Cardiac muscle cell (in vitro differentiated cells and primary cell): ENCODE measurements at regions not wholly inside any gene's neighbourhood (a gene's known extent, or its start where the extent isn't known, plus 50 kb on each side); places are given as distances from the start of the nearest gene placed in this dataset.
A peak's percentile ranks its signal among the peaks of the same experiment; 100 is the strongest.
"Not testable (repeated sequence)": the region's sequence is repeated elsewhere in the genome, so short reads cannot be mapped to it uniquely, and the experiment has no call there.

Source experiments
- DNase-seq, 2 donors: peaks; one replicate each; pipeline versions ENCODE4 v3.0.0 to v3.0.0-alpha.2; 2010 to 2017; ENCODE audit warnings: low read depth in 1 of 2, low spot score in 1 of 2
- H3K27ac ChIP-seq: fragments of 200-600 bp; sonication (generic); 2 replicates; pipeline ENCODE4 v1.5.1; 2016
- H3K27me3 ChIP-seq: fragments of 200-600 bp; sonication (generic); 2 replicates; pipeline ENCODE4 v1.6.0; 2016; ENCODE audit warnings: control low read depth
- H3K36me3 ChIP-seq: fragments of 200-600 bp; sonication (generic); 2 replicates; pipeline ENCODE4 v1.5.1; 2016; ENCODE audit warnings: control low read depth
- H3K4me1 ChIP-seq: fragments of 200-600 bp; sonication (generic); 2 replicates; pipeline ENCODE4 v1.8.1; 2017; ENCODE audit warnings: low read depth, mild to moderate bottlenecking, mixed run types
- H3K4me3 ChIP-seq: fragments of 200-600 bp; sonication (generic); 2 replicates; pipeline ENCODE4 v1.5.1; 2016; ENCODE audit warnings: mild to moderate bottlenecking
- H3K9me3 ChIP-seq: fragments of 200-600 bp; sonication (generic); 2 replicates; pipeline ENCODE4 v1.5.1; 2017; ENCODE audit warnings: low read depth, mild to moderate bottlenecking, control low read depth
- TF ChIP-seq, protein P1 (sequence below): IDR thresholded peaks from 2 replicates; pipeline ENCODE4 v1.5.1; 2012; ENCODE audit warnings: low read depth, mild to moderate bottlenecking, low read length

DNA sequence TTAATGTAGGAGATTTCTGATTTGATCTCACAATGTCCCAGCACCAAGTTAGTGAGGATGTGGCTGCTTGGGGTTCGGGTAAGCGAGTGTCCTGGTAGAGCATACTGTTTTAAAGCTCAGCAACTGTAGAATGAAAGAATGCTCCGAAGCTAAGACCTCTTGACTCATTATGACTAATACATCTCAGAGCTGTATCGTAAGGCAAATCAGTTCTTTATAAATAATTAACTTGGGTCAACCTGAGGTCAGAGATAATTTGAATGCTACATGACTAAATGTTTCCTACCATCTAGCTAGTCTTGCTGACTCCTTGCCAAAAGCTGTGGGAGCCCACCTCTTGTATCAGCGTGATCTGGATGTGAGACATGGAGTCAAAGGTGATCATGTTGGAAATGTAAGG is 128.8 kb upstream of the PDE7B start:
- DNase-seq, result peak in 1 of 2 donors; percentile 71
- no peaks in the 10 kb centered on the region for H3K4me1 ChIP-seq
- no peaks in the 10 kb centered on the region for H3K27me3 ChIP-seq
- no peaks in the 10 kb centered on the region for H3K9me3 ChIP-seq
- H3K36me3 ChIP-seq, result no peaks in the 10 kb centered on the region
- TF ChIP-seq, protein P1, sequence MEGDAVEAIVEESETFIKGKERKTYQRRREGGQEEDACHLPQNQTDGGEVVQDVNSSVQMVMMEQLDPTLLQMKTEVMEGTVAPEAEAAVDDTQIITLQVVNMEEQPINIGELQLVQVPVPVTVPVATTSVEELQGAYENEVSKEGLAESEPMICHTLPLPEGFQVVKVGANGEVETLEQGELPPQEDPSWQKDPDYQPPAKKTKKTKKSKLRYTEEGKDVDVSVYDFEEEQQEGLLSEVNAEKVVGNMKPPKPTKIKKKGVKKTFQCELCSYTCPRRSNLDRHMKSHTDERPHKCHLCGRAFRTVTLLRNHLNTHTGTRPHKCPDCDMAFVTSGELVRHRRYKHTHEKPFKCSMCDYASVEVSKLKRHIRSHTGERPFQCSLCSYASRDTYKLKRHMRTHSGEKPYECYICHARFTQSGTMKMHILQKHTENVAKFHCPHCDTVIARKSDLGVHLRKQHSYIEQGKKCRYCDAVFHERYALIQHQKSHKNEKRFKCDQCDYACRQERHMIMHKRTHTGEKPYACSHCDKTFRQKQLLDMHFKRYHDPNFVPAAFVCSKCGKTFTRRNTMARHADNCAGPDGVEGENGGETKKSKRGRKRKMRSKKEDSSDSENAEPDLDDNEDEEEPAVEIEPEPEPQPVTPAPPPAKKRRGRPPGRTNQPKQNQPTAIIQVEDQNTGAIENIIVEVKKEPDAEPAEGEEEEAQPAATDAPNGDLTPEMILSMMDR, result no peak
- no peak overlapping the region for H3K4me3 ChIP-seq
- H3K27ac ChIP-seq, result no peak overlapping the region

DNA sequence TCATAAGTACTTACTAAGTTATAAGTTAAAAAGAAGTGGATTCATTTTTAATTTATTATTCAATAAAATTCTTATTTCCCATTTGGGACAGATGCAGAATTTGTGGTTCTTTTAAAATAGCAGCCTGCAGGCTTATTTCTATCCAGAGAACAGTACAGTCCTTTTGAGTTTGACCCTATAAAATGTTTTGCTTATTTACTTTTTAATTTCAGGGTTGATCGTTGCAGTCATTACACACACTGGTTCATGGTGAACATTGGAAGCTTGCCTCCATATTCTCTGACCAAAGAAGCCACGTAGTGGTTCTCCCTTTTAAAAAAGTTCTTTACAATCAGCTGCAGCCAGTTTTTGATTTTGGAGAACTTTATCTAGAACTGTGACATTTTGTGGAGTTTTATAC is 122.9 kb upstream of the PDE7B start:
- Histone ChIP-seq H3K27ac (no peak overlapping the region), H3K4me3 (no peak overlapping the region), H3K4me1 (no peaks in the 10 kb centered on the region), H3K9me3 (no peaks in the 10 kb centered on the region), H3K27me3 (no peaks in the 10 kb centered on the region), H3K36me3 (no peaks in the 10 kb centered on the region)
- TF ChIP-seq, protein P1, result no peak
- DNase-seq, result no peak

DNA sequence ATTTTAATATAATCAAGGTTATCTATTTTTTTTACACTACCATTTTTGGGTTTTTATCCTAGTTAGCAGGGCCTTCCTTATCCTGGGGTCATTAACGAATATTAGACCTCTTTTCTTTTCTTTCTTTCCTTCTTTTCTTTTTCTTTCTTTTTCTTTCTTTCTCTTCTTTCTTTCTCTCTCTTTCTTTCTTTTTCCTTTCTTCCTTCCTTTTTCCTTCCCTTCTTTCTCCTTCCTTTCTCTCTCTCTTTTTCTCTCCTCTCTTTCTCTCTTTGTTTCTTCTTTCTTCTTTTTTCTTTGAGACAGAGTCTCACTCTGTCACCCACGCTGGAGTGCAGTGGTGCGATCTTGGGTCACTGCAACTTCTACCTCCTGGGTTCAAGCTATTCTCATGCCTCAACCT is 120.4 kb upstream of the PDE7B start:
- H3K27ac ChIP-seq, result no peak overlapping the region
- H3K36me3 ChIP-seq, result no peaks in the 10 kb centered on the region
- TF ChIP-seq, protein P1, result no peak
- no peaks in the 10 kb centered on the region for H3K27me3 ChIP-seq
- H3K4me3 ChIP-seq, result no peak overlapping the region
- DNase-seq, result no peak
- H3K9me3 ChIP-seq, result no peaks in the 10 kb centered on the region
- H3K4me1 ChIP-seq, result no peaks in the 10 kb centered on the region

DNA sequence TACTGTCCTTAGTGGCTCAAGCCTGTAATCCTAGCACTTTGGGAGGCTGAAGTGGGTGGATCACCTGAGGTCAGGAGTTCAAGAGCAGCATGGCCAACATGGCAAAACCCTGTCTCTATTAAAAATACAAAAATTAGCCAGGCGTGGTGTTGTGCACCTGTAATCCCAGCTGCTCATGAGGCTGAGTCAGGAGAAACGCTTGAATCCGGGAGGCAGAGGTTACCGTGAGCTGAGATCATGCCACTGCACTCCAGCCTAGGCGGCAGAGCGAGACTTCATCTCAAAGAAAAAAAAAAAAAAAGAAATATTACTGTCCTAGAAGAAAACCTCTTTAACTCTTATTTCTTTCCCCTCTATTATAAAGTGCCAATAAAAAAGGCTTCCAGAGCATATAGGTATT is 115.2 kb upstream of the PDE7B start:
- not testable (repeated sequence) for H3K4me1 ChIP-seq, H3K4me3 ChIP-seq, DNase-seq, H3K36me3 ChIP-seq, H3K9me3 ChIP-seq, H3K27ac ChIP-seq, H3K27me3 ChIP-seq

DNA sequence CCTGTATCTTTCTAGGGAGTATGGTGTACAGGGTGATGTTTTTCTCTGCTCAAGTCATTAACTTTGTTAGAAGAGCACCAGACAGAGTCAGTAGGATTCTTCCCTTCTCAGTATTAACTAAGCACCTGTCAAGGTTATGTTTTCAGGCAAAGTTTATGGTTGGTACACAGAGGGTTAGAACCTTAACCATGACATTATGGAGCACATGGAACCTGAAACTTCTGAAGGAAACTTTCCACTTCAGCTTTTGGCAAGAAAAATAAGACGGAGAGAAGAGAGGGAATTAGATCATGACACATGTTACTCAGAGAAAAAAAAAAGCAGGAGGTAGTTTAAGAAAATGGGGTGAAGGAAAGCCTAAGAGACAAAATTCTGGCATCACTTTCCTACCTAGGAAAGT is 112.9 kb upstream of the PDE7B start:
- DNase-seq, result no peak
- no peak overlapping the region for H3K4me3 ChIP-seq
- no peak overlapping the region for H3K27ac ChIP-seq
- no peaks in the 10 kb centered on the region for H3K36me3 ChIP-seq
- H3K9me3 ChIP-seq, result no peaks in the 10 kb centered on the region
- no peaks in the 10 kb centered on the region for H3K4me1 ChIP-seq
- TF ChIP-seq, protein P1, result no peak
- no peaks in the 10 kb centered on the region for H3K27me3 ChIP-seq

DNA sequence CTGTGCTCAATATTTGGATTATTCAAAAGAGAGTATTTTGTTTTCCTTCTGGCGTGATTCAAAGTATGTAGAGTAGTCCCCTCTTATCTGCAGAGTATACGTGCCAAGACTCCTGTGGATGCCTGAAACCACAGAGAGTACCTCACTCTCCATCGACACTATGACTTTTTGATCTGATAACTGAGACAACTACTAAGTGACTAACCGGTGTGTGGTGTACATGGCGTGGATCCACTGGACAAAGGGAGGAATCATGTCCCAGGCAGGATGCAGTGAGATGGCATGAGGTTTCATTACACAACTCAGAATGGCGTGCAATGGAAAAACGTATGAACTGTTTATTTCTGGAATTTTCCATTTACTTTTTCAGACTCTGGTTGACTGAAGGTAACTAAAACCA is 112.2 kb upstream of the PDE7B start:
- TF ChIP-seq, protein P1, result no peak
- DNase-seq, result peak in 1 of 2 donors; percentile 92
- Histone ChIP-seq H3K27me3 (no peaks in the 10 kb centered on the region), H3K9me3 (no peaks in the 10 kb centered on the region), H3K27ac (no peak overlapping the region), H3K36me3 (no peaks in the 10 kb centered on the region), H3K4me1 (no peaks in the 10 kb centered on the region), H3K4me3 (no peak overlapping the region)
